ACHN (cell line): ENCODE measurements at regions not wholly inside any gene's neighbourhood (a gene's known extent, or its start where the extent isn't known, plus 50 kb on each side); places are given as distances from the start of the nearest gene placed in this dataset.

Experiments used
- DNase-seq: peaks from one replicate; pipeline ENCODE4 v3.0.0-alpha.2; 2015
- in situ Hi-C: cut with HindIII; loops from 2 replicates; pipeline ENCODE4 v1.10.0; 2017; ENCODE audit warnings: low sequenced_read_pairs, low pct_ligation_motif_present, low pct_unique_long_range_greater_than_20kb

DNA sequence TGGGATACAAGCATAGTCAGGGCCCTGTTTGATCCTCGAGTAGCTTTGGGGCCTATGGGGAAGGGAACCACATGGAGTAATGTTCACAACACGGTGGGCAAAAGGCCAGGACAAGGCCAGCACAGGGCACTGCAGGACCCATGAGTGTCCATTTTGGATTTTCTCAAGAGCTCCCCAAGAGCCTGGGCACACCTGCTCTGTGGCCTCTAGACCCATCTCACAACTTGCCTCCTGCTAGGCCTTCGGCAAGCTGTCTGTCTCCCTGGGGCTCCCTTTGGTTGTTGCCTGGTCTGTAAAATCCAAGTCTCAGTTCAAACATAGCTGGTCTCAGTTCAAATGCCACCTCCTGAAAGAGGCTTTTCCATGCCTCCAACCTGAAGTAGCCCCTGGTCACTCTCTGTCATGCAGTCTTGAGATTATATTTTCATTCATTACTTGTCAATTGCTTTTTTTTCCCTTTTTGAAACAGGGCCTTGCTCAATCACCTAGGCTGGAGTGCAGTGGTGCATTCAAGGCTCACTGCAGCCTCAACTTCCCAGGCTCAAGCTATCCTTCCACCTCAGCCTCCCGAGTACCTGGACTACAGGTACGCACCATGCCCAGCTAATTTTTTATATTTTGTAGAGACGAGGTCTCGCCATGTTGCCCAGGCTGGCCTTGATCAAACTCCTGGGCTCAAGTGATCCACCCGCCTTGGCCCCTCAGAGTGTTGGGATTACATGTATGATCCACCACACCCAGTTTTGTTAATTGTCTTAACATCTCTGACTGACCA, 107.4 kb downstream of the MATN1 start:
- DNase-seq: no peak
- in situ Hi-C loops: no loop called here

- in situ Hi-C loops: no loop called here
- no peak for DNase-seq
Observed at GRCh38 chr1:30615076-30615795, 108.1 kb downstream of the MATN1 start.

- in situ Hi-C loops: no loop called here
- DNase-seq: no peak
Observed at GRCh38 chr1:30613188-30613587, 110.2 kb downstream of the MATN1 start.

DNA sequence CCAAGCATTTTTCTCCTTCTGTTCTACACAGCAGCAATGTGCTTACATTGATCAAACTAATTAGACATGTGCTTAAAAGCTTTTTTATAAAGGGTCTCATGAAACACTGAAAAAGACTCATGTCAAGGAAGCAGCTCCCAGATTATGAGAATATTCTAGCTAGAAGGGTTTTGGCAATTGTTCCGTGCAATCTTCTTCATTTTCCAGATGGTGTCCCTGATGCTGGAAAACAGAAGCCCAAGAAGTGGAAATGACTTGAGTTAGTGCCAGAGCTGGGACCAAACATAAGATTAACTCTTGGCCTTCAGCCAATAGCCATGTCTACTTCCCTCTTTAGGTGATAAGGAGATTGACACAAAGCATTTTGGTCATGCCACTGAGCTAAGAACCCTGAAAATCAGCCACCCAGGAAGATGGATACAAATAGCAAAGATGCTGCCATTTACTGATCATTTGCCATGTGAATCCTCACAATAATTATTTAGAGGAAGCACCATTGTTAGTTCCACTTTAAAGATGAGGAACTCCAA, 110.8 kb downstream of the MATN1 start:
- in situ Hi-C loops: no loop called here
- no peak for DNase-seq

- DNase-seq: no peak
Observed at GRCh38 chr1:30611741-30612309, 111.6 kb downstream of the MATN1 start.

GRCh38 chr1:30610917-30611316, 112.5 kb downstream of the MATN1 start:
- DNase-seq: no peak

More at GRCh38 chr1:30611741-30612309, 111.6 kb downstream of the MATN1 start:
- in situ Hi-C loops: no loop called here

GRCh38 chr1:30609999-30610345, 113.4 kb downstream of the MATN1 start:
- in situ Hi-C loops: no loop called here
- DNase-seq: no peak

More at GRCh38 chr1:30610917-30611316, 112.5 kb downstream of the MATN1 start:
- in situ Hi-C loops: no loop called here

DNA sequence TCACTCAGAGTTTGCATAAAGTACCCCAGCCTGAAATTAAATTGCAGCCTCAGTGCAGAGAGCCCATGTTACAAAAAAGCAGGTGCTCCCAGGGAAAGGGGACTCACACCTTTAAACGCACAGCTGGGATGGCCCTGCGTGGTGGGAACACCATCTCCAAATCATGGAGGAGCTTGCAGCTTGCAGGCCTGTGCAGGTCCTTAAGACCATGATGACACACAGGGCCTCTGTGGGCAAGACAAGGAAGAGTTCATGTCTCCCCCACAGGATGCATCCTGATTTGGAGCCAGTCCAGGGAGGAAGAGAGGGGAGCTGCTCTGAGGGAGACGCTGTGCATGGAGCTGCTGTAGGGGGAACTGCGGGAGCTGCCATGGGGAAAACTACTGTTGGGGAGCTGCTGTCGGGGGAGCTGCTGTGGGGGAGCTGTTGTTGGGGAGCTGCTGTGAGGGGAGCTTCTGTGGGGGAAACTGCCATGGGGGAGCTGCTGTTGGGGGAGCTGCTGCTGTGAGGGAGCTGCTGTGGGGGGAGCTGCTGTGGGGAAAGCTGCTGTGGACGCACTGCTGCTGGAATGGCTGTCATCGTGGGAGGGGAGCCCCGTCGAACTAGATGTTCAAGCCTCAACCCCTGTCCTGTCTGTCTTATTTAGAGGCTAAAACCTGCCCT, 113.9 kb downstream of the MATN1 start:
- DNase-seq: no peak
- in situ Hi-C loops: no loop called here

GRCh38 chr1:30607723-30608122, 115.7 kb downstream of the MATN1 start:
- in situ Hi-C loops: no loop called here
- DNase-seq: no peak

DNA sequence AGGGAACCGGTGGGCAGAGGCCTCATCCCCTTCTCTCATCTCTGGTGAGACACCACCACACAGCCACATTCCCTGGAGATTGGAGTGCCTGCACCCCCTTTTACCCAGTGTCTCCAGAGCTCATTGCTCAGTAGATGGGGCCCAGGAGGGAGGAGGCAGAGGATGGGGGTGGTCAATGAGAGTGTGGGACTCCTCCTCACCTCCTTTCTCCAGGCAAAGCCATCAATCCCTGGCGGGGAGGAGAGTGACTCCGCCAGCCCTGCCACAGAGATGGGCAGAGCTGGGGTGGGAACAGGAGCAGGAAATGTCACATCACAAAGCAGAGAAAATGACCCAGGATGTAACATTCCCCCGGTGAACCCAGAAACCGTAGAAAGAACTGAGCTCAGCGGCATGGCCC, 117.2 kb downstream of the MATN1 start:
- no peak for DNase-seq
- in situ Hi-C loops: no loop called here

DNA sequence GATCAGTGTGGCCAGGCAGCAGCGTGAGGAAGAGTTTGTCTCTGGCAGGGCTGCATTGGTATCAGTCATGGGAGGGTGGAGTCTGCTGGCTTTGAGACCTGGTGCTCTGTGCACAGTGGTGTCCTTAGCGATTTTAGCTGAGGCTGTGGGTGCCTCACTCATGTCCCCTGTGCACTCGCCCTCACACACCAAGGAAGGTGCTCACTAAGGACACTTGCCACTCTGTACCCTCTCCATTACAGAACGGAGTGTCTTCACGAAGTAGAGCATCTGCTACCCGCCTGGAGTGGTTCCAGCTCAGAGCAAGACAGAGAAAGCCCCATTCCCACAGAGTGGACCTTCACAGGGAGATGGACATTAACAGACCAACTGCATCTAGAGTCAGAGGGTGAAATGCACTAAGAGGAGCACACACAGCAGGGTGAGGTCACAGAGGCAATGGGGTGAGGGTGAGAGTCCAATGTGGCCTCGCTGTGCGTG, 117.9 kb downstream of the MATN1 start:
- in situ Hi-C loops: no loop called here
- DNase-seq: no peak

- no peak for DNase-seq
- in situ Hi-C loops: no loop called here
Observed at GRCh38 chr1:30604801-30605440, 118.5 kb downstream of the MATN1 start.

DNA sequence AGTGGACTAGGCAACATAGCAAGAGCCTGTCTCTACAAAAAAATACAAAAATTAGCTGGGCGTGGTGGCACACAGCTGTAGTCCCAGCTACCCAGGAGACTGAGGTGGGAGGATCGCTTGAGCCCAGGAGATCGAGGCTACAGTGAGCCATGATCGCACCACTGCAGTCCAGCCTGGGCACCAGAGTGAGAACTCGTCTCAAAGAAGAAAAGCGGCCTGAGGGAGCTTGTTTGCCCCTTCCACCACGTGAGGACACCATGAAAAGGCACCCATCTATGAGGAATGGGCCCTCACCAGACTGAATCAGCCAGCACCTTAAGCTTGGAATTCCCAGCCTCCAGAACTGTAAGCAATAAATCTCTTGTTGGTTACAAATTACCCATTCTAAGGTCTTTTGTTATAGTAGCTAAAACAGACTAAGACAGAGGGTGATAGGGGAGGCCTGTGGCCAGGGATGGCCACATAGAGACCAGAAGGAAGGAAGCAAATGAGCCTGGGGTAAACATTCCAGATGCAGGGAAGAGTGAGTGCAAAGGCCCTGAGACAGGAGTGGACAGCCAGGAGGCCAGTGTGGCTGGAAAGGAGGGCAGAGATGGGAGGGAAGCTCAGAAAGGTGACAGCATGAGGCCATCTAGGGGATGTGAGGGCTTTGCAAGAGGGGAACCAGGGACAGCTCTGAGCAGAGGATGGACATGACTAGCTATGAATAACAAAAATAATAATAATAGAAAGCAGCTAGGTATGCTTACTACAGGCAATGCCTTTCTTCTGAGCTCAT, 120.1 kb downstream of the MATN1 start:
- DNase-seq: no peak
- in situ Hi-C loops: no loop called here

- in situ Hi-C loops: no loop called here
- DNase-seq: no peak
Observed at GRCh38 chr1:30601316-30602085, 121.9 kb downstream of the MATN1 start.

- no peak for DNase-seq
- in situ Hi-C loops: no loop called here
Observed at GRCh38 chr1:30600706-30601105, 122.7 kb downstream of the MATN1 start.

DNA sequence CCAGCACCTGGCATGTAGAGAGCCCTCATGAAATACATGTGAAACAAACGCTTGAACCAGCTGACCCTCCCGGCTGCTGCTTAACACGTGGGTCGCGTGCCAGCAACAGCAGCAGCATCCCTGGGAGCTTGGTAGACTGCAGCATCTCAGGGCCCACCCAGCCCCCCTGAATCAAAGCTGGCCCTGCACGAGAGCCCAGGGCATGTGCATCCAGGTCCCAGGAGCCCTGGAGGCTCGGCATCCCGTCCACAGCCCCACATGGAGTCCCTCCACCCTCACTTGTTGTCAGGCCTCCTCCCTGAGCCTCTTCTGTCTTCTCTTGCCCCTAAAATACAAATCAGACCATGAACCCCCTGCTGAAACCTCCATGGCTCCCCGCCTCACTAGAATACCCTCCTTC, 123.1 kb downstream of the MATN1 start:
- no peak for DNase-seq
- in situ Hi-C loops: no loop called here

DNA sequence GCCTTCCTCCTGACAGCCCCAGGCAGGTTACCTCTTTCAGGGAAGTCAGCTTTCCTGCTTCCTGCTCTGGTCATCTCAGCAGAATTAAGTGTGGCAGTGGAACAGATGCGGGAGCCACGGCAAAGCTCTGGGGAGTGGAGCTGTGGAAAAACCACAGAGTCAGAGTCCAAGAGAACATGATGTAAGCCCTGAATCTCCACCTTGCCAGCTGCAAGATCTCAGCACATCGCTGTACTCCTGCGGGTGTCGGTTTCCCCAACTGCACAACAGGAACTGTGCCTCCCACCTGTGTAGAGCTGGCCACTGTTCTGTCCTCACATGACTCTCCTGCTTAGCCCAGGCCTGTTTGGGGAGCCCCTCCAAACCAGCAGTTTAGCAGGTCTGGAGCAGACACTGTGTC, 123.7 kb downstream of the MATN1 start:
- DNase-seq: no peak
- in situ Hi-C loops: no loop called here
